Keratinocyte (primary cell): ENCODE measurements at regions not wholly inside any gene's neighbourhood (a gene's known extent, or its start where the extent isn't known, plus 50 kb on each side); places are given as distances from the start of the nearest gene placed in this dataset.
"Not testable (repeated sequence)": the region's sequence is repeated elsewhere in the genome, so short reads cannot be mapped to it uniquely, and the experiment has no call there.

Experiments
- DNase-seq: peaks from one replicate; pipeline ENCODE4 v3.0.0-alpha.2; 2011; ENCODE audit warnings: low read depth, missing footprints, low spot score
- FAIRE-seq: peaks from 2 replicates; lab custom pipeline; 2011; peaks lifted over from hg19 to GRCh38; lab: Jason Lieb, UNC
- H2AFZ ChIP-seq: 2 replicates; pipeline ENCODE4 v1.6.0; 2012; ENCODE audit warnings: low read length, control low read depth, inconsistent platforms; ENCODE audit not compliant: control insufficient read depth
- H3K27ac ChIP-seq: 2 replicates; pipeline ENCODE4 v1.5.1; 2011; ENCODE audit warnings: low read length; ENCODE audit not compliant: control insufficient read depth, insufficient read depth
- H3K27me3 ChIP-seq: 3 replicates; pipeline ENCODE4 v1.6.0; 2011; ENCODE audit warnings: low read length; ENCODE audit not compliant: control insufficient read depth, insufficient read depth; ENCODE audit errors: extremely low read depth
- H3K36me3 ChIP-seq, 2 experiments: 2 replicates in 1 of 2; 3 replicates in 1 of 2; pipeline ENCODE4 v1.5.1; 2011; ENCODE audit warnings: low read length in 2 of 2, mild to moderate bottlenecking in 1 of 2; ENCODE audit not compliant: control insufficient read depth in 2 of 2, insufficient read depth in 2 of 2; ENCODE audit errors: extremely low read depth in 1 of 2
- H3K4me1 ChIP-seq: 3 replicates; pipeline ENCODE4 v1.5.1; 2011; ENCODE audit warnings: low read length; ENCODE audit not compliant: control insufficient read depth, insufficient read depth; ENCODE audit errors: extremely low read depth
- H3K4me2 ChIP-seq: 3 replicates; pipeline ENCODE4 v1.6.0; 2011; ENCODE audit warnings: low read depth, low read length; ENCODE audit not compliant: control insufficient read depth, insufficient read depth; ENCODE audit errors: extremely low read depth
- H3K4me3 ChIP-seq, 3 experiments: fragments of 200-600 bp in 1 of 3; sonication (generic) in 1 of 3; 2 replicates in 2 of 3; 3 replicates in 1 of 3; pipeline ENCODE4 v1.5.1; 2011 to 2016; ENCODE audit warnings: low read length in 3 of 3, mild to moderate bottlenecking in 3 of 3, control low read depth in 2 of 3, inconsistent platforms in 1 of 3, low read depth in 1 of 3, mixed read lengths in 1 of 3, mixed run types in 1 of 3, moderate library complexity in 1 of 3; ENCODE audit not compliant: control insufficient read depth in 2 of 3, insufficient read depth in 2 of 3; ENCODE audit errors: extremely low read depth in 1 of 3
- H3K79me2 ChIP-seq: 2 replicates; pipeline ENCODE4 v1.6.0; 2012; ENCODE audit warnings: low read length; ENCODE audit not compliant: control insufficient read depth, insufficient read depth
- H3K9ac ChIP-seq: 3 replicates; pipeline ENCODE4 v1.6.0; 2011; ENCODE audit warnings: low read length; ENCODE audit not compliant: control insufficient read depth, insufficient read depth; ENCODE audit errors: extremely low read depth
- H3K9me1 ChIP-seq: 3 replicates; pipeline ENCODE4 v1.6.0; 2011; ENCODE audit warnings: low read length; ENCODE audit not compliant: control insufficient read depth, insufficient read depth; ENCODE audit errors: extremely low read depth
- H3K9me3 ChIP-seq: 2 replicates; pipeline ENCODE4 v1.5.1; 2012; ENCODE audit warnings: low read depth, low read length; ENCODE audit not compliant: control insufficient read depth
- H4K20me1 ChIP-seq: 3 replicates; pipeline ENCODE4 v1.6.0; 2011; ENCODE audit warnings: low read length; ENCODE audit not compliant: control insufficient read depth, insufficient read depth; ENCODE audit errors: extremely low read depth
- CTCF ChIP-seq, 3 experiments: IDR thresholded peaks in 1 of 3; conservative IDR thresholded peaks in 1 of 3; optimal IDR thresholded peaks in 1 of 3; 2 replicates in 2 of 3; 3 replicates in 1 of 3; pipeline versions ENCODE3 to v1.5.1; 2011; ENCODE audit warnings: low read length in 3 of 3, mild to moderate bottlenecking in 3 of 3, moderate library complexity in 2 of 3, control low read depth in 1 of 3, inconsistent platforms in 1 of 3; ENCODE audit not compliant: insufficient read depth in 2 of 3; ENCODE audit errors: extremely low read depth in 1 of 3
- EZH2 ChIP-seq: IDR thresholded peaks from one replicate; pipeline ENCODE4 v1.6.1; 2012; ENCODE audit warnings: inconsistent platforms, mild to moderate bottlenecking, low read length, moderate library complexity
- dilution Hi-C: fragments of 300-500 bp; cut with MboI; formaldehyde crosslinking; loops from one replicate; pipeline ENCODE4 v1.7.0; 2020; ENCODE audit warnings: low sequenced_read_pairs; ENCODE audit not compliant: extremely low pct_ligation_motif_present

DNA sequence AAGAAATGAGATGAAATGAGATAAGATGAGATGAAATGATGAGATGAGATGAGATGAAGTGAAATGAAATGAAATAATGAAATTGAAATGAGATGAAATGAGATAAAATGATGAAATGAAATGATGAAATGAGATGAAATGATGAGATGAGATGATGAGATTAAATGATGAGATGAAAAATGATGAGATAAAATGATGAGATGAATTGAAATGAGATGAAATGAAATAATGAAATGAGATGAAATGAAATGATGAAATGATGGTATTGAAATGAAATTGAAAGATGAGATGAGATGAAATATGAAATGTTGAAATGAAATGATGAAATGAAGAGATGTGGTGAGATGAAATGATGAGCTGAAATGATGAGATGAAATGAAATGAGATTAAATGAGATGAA, 231.0 kb downstream of the GOLGA6L6 start:
- H4K20me1 ChIP-seq: no peaks in the 10 kb centered on the region
- no peak overlapping the region for H3K4me3 ChIP-seq
- no peak for FAIRE-seq
- no peaks in the 10 kb centered on the region for H3K36me3 ChIP-seq
- dilution Hi-C loops: no loop called here
- no peaks in the 10 kb centered on the region for H3K4me1 ChIP-seq
- DNase-seq: no peak
- no peak overlapping the region for H2AFZ ChIP-seq
- no peak overlapping the region for H3K4me2 ChIP-seq
- no peak overlapping the region for H3K27ac ChIP-seq
- H3K9me3 ChIP-seq: peaks cover 27% of the 10 kb centered on the region
- no peaks in the 10 kb centered on the region for H3K79me2 ChIP-seq
- no peaks in the 10 kb centered on the region for H3K9me1 ChIP-seq
- no peaks in the 10 kb centered on the region for H3K27me3 ChIP-seq
- no peak overlapping the region for H3K9ac ChIP-seq
- TF ChIP-seq CTCF (optimal IDR thresholded peaks at IDR 0.05 in 1 of 3, IDR thresholded peaks at IDR 0.05 in 1 of 3, conservative IDR thresholded peaks at IDR 0.05 in 1 of 3; ENCODE audit: extremely low read depth in 1 of 3, insufficient read depth in 2 of 3, low read length in 3 of 3) (no peak), EZH2 (no peak)

- H3K27ac ChIP-seq, FAIRE-seq: not testable (repeated sequence)
Measured at GRCh38 chr15:20309966-20310365, 231.6 kb downstream of the GOLGA6L6 start.

GRCh38 chr15:20309395-20309794, 232.2 kb downstream of the GOLGA6L6 start:
- H3K27me3 ChIP-seq, H3K9ac ChIP-seq, H3K27ac ChIP-seq, H3K79me2 ChIP-seq, FAIRE-seq, H4K20me1 ChIP-seq, dilution Hi-C loops, DNase-seq, H3K36me3 ChIP-seq, H3K9me1 ChIP-seq, H3K4me3 ChIP-seq, H2AFZ ChIP-seq, H3K4me2 ChIP-seq, H3K4me1 ChIP-seq: not testable (repeated sequence)
- H3K9me3 ChIP-seq: peaks cover 34% of the 10 kb centered on the region

More at GRCh38 chr15:20309966-20310365, 231.6 kb downstream of the GOLGA6L6 start:
- H4K20me1 ChIP-seq, H3K36me3 ChIP-seq, H3K4me3 ChIP-seq, H3K4me2 ChIP-seq, dilution Hi-C loops, H3K9ac ChIP-seq, H3K27me3 ChIP-seq, DNase-seq, H2AFZ ChIP-seq, H3K4me1 ChIP-seq, H3K9me1 ChIP-seq, H3K79me2 ChIP-seq: not testable (repeated sequence)
- peaks cover 28% of the 10 kb centered on the region for H3K9me3 ChIP-seq

- H3K4me1 ChIP-seq, DNase-seq, H3K4me2 ChIP-seq, FAIRE-seq, dilution Hi-C loops, H4K20me1 ChIP-seq, H2AFZ ChIP-seq, H3K9me1 ChIP-seq, H3K27ac ChIP-seq, H3K79me2 ChIP-seq, H3K4me3 ChIP-seq, H3K36me3 ChIP-seq, H3K9ac ChIP-seq, H3K27me3 ChIP-seq: not testable (repeated sequence)
- H3K9me3 ChIP-seq: peaks cover 45% of the 10 kb centered on the region
Measured at GRCh38 chr15:20308027-20308690, 233.4 kb downstream of the GOLGA6L6 start.
